ENCODE measurements at regions not wholly inside any gene's neighbourhood (a gene's known extent, or its start where the extent isn't known, plus 50 kb on each side); places are given as distances from the start of the nearest gene placed in this dataset.

DNA sequence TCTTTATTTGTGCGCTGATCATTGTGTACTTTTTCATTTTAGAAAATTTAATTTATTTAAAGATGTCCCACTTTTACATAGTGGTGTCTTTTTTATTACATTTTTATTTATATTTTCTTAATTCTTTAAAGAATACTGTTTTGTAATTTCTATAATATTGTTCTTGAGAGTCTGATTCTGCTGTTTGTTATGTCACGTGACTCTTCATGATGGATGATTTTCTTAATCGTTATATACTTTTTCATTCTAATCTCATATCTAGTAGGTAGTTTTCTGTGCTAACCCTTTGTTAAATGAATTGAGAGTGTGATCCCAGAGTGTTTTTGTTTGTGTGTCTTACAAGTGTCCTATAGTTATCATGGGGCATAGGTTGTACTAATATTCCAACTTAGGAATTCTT lies 568.2 kb upstream of the AMOT start:
- H3K4me3 ChIP-seq (ENCODE audit: low read length), result no peak overlapping the region
- H3K36me3 ChIP-seq (ENCODE audit: insufficient read depth, low read length), result no peaks in the 10 kb centered on the region
- H3K9me2 ChIP-seq (ENCODE audit: insufficient read depth, low read length), result no peaks in the 10 kb centered on the region
- no peak overlapping the region for H3K4me2 ChIP-seq (ENCODE audit: low read length)
- H3K27me3 ChIP-seq (ENCODE audit: insufficient read depth, low read depth, low read length), result no peaks in the 10 kb centered on the region
- no peaks in the 10 kb centered on the region for H3F3A ChIP-seq (ENCODE audit: insufficient read depth, low read length, poor library complexity, severe bottlenecking)
- no peak overlapping the region for H2AFZ ChIP-seq (ENCODE audit: low read depth, low read length)
- no peak for TF ChIP-seq SMC3 (conservative IDR thresholded peaks at IDR 0.05; ENCODE audit: poor library complexity)
- no peak for TF ChIP-seq EP300 (conservative IDR thresholded peaks at IDR 0.05; ENCODE audit: poor library complexity, severe bottlenecking)
- TF ChIP-seq EZH2 (IDR thresholded peaks at IDR 0.05; ENCODE audit: borderline replicate concordance, insufficient read depth, low read length, poor library complexity, severe bottlenecking), result no peak
- no peak for TF ChIP-seq CTCF (IDR thresholded peaks at IDR 0.05; ENCODE audit: poor library complexity, severe bottlenecking)
- no peak for TF ChIP-seq RAD21 (conservative IDR thresholded peaks at IDR 0.05)
- TF ChIP-seq MXI1 (conservative IDR thresholded peaks at IDR 0.05; ENCODE audit: poor library complexity, severe bottlenecking), result no peak
- TF ChIP-seq POLR2AphosphoS5 (IDR thresholded peaks at IDR 0.05), result no peak
- no peak for TF ChIP-seq TAF1 (IDR thresholded peaks at IDR 0.05; ENCODE audit: low read depth)
- no peak for TF ChIP-seq REST (IDR thresholded peaks at IDR 0.05; ENCODE audit: borderline replicate concordance)
- H3K9me3 ChIP-seq (ENCODE audit: low read length), result no peaks in the 10 kb centered on the region
- H3K27ac ChIP-seq (ENCODE audit: low read length), result no peak overlapping the region
- H3K79me2 ChIP-seq (replicated peaks; ENCODE audit: insufficient read depth, low read length), result no peaks in the 10 kb centered on the region
- H4K20me1 ChIP-seq (ENCODE audit: insufficient read depth), result no peaks in the 10 kb centered on the region
- no peak overlapping the region for H3K9ac ChIP-seq (ENCODE audit: low read length)

DNA sequence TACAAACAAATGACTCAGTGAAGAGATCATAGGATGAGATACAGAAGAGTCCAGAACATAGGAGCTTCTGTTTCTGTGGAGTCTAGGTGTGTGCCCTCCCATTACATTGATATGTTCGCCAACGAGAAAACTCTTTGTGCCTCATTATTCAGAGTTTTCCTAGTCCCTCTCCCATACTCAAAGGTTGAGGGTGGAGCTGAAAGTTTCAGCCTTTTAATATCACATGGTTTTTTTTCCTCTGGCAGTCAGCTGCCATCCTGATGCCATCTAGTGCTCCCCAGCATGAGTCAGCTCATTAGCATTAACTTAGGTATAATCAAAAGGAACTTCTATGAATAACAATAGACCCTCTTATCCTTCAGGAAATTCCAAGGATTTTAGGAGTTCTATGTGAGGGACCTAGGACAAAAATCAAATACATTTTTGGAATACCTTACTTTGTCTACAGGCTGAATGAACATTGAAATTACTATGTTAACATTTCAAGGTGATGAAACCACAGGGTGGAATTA lies 559.6 kb upstream of the AMOT start:
- Histone ChIP-seq H4K20me1 (ENCODE audit: insufficient read depth) (no peaks in the 10 kb centered on the region), H3K79me2 (replicated peaks; ENCODE audit: insufficient read depth, low read length) (no peaks in the 10 kb centered on the region), H3K4me3 (ENCODE audit: low read length) (no peak overlapping the region), H3K9ac (ENCODE audit: low read length) (no peak overlapping the region), H3K27me3 (ENCODE audit: insufficient read depth, low read depth, low read length) (no peaks in the 10 kb centered on the region), H3K27ac (ENCODE audit: low read length) (no peak overlapping the region), H3K4me2 (ENCODE audit: low read length) (no peak overlapping the region), H3K9me2 (ENCODE audit: insufficient read depth, low read length) (no peaks in the 10 kb centered on the region), H3F3A (ENCODE audit: insufficient read depth, low read length, poor library complexity, severe bottlenecking) (no peaks in the 10 kb centered on the region), H3K36me3 (ENCODE audit: insufficient read depth, low read length) (no peaks in the 10 kb centered on the region), H2AFZ (ENCODE audit: low read depth, low read length) (no peak overlapping the region), H3K9me3 (ENCODE audit: low read length) (no peaks in the 10 kb centered on the region)
- TF ChIP-seq SMC3 (conservative IDR thresholded peaks at IDR 0.05; ENCODE audit: poor library complexity) (no peak), EP300 (conservative IDR thresholded peaks at IDR 0.05; ENCODE audit: poor library complexity, severe bottlenecking) (no peak), POLR2AphosphoS5 (IDR thresholded peaks at IDR 0.05) (no peak), REST (IDR thresholded peaks at IDR 0.05; ENCODE audit: borderline replicate concordance) (no peak), CTCF (IDR thresholded peaks at IDR 0.05; ENCODE audit: poor library complexity, severe bottlenecking) (no peak), RAD21 (conservative IDR thresholded peaks at IDR 0.05) (no peak), TAF1 (IDR thresholded peaks at IDR 0.05; ENCODE audit: low read depth) (no peak), MXI1 (conservative IDR thresholded peaks at IDR 0.05; ENCODE audit: poor library complexity, severe bottlenecking) (no peak), EZH2 (IDR thresholded peaks at IDR 0.05; ENCODE audit: borderline replicate concordance, insufficient read depth, low read length, poor library complexity, severe bottlenecking) (no peak)
